HCT116 (cell line): ENCODE measurements at regions not wholly inside any gene's neighbourhood (a gene's known extent, or its start where the extent isn't known, plus 50 kb on each side); places are given as distances from the start of the nearest gene placed in this dataset.

Experiments used
- ATAC-seq: fragments of 200-7000 bp; cut with Tn5 transposase; 2 replicates; pipeline ENCODE4 v1.9.1; 2020; ENCODE audit warnings: mild to moderate bottlenecking, moderate library complexity
- BruUV-seq: library from RNA; stranded (reverse); fragments of 400-500 nt; replicated peaks from 2 replicates; lab custom pipeline; 2021; lab: Mats Ljungman, UMichigan
- CTCF ChIA-PET: fragments of 300-600 bp; sonication (Branson Sonifier 250); formaldehyde crosslinking; loops from one replicate; lab custom pipeline; 2021; ENCODE audit warnings: antibody characterized with exemption; lab: Charles Lee
- POLR2A ChIA-PET: fragments of 300-600, 350-600 bp; sonication (Branson Sonifier 250); formaldehyde crosslinking; loops from one replicate; lab custom pipeline; 2021; ENCODE audit warnings: antibody characterized with exemption; lab: Charles Lee
- RAD21 ChIA-PET, 2 experiments: fragments of 300-600 bp; sonication (Branson Sonifier 250); formaldehyde crosslinking; loops; one replicate each; lab custom pipeline; 2023; ENCODE audit warnings: low total read pairs in 2 of 2; ENCODE audit not compliant: uncharacterized antibody in 2 of 2, unreplicated experiment in 2 of 2, low non-redundant PET in 1 of 2; lab: Charles Lee
- DNase-seq: peaks from one replicate; pipeline ENCODE4 v3.0.0-alpha.2; 2010; ENCODE audit warnings: low read depth, low spot score
- H2AFZ ChIP-seq: fragments of 200-600 bp; shearing (Covaris generic), sonication (generic); 2 replicates; pipeline ENCODE4 v1.6.1; 2017; ENCODE audit warnings: low read depth, mixed run types, mixed read lengths, antibody characterized with exemption, low read length; ENCODE audit not compliant: poor library complexity, severe bottlenecking
- H3K27ac ChIP-seq: 2 replicates; pipeline ENCODE4 v1.5.1; 2012; ENCODE audit warnings: low read depth, low read length
- H3K27me3 ChIP-seq: fragments of 200-600 bp; sonication (generic); 2 replicates; pipeline ENCODE4 v1.6.1; 2016; ENCODE audit warnings: mixed run types, low read length, mixed read lengths; ENCODE audit not compliant: insufficient read depth
- H3K36me3 ChIP-seq, 2 experiments: fragments of 200-500 bp in 1 of 2; fragments of 200-600 bp in 1 of 2; sonication (Bioruptor generic) in 1 of 2; sonication (generic) in 1 of 2; 2 replicates each; pipeline versions ENCODE4 v1.5.1 to v1.6.1; 2014 to 2016; ENCODE audit warnings: low read length in 2 of 2, inconsistent platforms in 1 of 2, mixed read lengths in 1 of 2, mixed run types in 1 of 2; ENCODE audit not compliant: insufficient read depth in 2 of 2, control insufficient read depth in 1 of 2
- H3K4me1 ChIP-seq, 2 experiments: fragments of 200-600 bp in 1 of 2; sonication (generic) in 1 of 2; 2 replicates each; pipeline versions ENCODE4 v1.5.1 to v1.6.1; 2012 to 2017; ENCODE audit warnings: low read length in 2 of 2, inconsistent platforms in 1 of 2, mild to moderate bottlenecking in 1 of 2, mixed read lengths in 1 of 2, mixed run types in 1 of 2, moderate library complexity in 1 of 2; ENCODE audit not compliant: insufficient read depth in 2 of 2, control insufficient read depth in 1 of 2
- H3K4me2 ChIP-seq: fragments of 200-600 bp; sonication (generic); 2 replicates; pipeline ENCODE4 v1.6.1; 2017; ENCODE audit warnings: mixed run types, low read length, mixed read lengths
- H3K4me3 ChIP-seq, 2 experiments: fragments of 200-600 bp in 1 of 2; sonication (generic) in 1 of 2; replicated peaks in 1 of 2; 2 replicates each; pipeline ENCODE4 v1.5.1; 2011 to 2016; ENCODE audit warnings: low read length in 2 of 2, control low read depth in 1 of 2, low read depth in 1 of 2, mild to moderate bottlenecking in 1 of 2, mixed read lengths in 1 of 2, mixed run types in 1 of 2
- H3K79me2 ChIP-seq: fragments of 200-600 bp; sonication (generic); 2 replicates; pipeline ENCODE4 v1.6.1; 2017; ENCODE audit warnings: mild to moderate bottlenecking, mixed run types, low read length, moderate library complexity, mixed read lengths; ENCODE audit not compliant: insufficient read depth
- H3K9ac ChIP-seq: fragments of 200-600 bp; sonication (generic); 2 replicates; pipeline ENCODE4 v1.6.1; 2016; ENCODE audit warnings: low read length, mixed read lengths
- H3K9me2 ChIP-seq: fragments of 200-600 bp; sonication (generic), shearing (Covaris generic); 2 replicates; pipeline ENCODE4 v1.6.1; 2017; ENCODE audit warnings: mixed run types, mild to moderate bottlenecking, moderate library complexity; ENCODE audit not compliant: insufficient read depth
- H3K9me3 ChIP-seq, 2 experiments: fragments of 200-500 bp in 1 of 2; fragments of 200-600 bp in 1 of 2; sonication (Bioruptor generic) in 1 of 2; sonication (generic) in 1 of 2; 2 replicates each; pipeline ENCODE4 v1.6.1; 2014 to 2017; ENCODE audit warnings: low read length in 2 of 2, mixed read lengths in 2 of 2, inconsistent platforms in 1 of 2, low read depth in 1 of 2, mild to moderate bottlenecking in 1 of 2, mixed run types in 1 of 2, moderate library complexity in 1 of 2; ENCODE audit not compliant: control insufficient read depth in 1 of 2, insufficient read depth in 1 of 2
- H4K20me1 ChIP-seq: fragments of 200-600 bp; sonication (generic), shearing (Covaris generic); 2 replicates; pipeline ENCODE4 v1.6.1; 2017; ENCODE audit warnings: mixed run types, mild to moderate bottlenecking, moderate library complexity; ENCODE audit not compliant: insufficient read depth
- CBX3 ChIP-seq: IDR thresholded peaks from 2 replicates; pipeline ENCODE4 v1.6.1; 2012; ENCODE audit warnings: low read depth
- CEBPB ChIP-seq: IDR thresholded peaks from 2 replicates; pipeline ENCODE4 v1.6.1; 2012; ENCODE audit warnings: low read depth
- CTCF ChIP-seq, 3 experiments: fragments of 200-600 bp in 1 of 3; sonication (generic) in 1 of 3; IDR thresholded peaks in 2 of 3; conservative IDR thresholded peaks in 1 of 3; 2 replicates each; pipeline ENCODE4 v1.5.1; 2012 to 2017; ENCODE audit warnings: low read depth in 2 of 3, low read length in 2 of 3, antibody characterized with exemption in 1 of 3, borderline replicate concordance in 1 of 3, control low read depth in 1 of 3, mild to moderate bottlenecking in 1 of 3, mixed read lengths in 1 of 3, mixed run types in 1 of 3, moderate library complexity in 1 of 3; ENCODE audit not compliant: insufficient read depth in 1 of 3
- EGR1 ChIP-seq: IDR thresholded peaks from 2 replicates; pipeline ENCODE4 v1.6.1; 2012; ENCODE audit warnings: low read depth
- EZH2phosphoT487 ChIP-seq: fragments of 200-600 bp; IDR thresholded peaks from 2 replicates; pipeline ENCODE4 v1.6.1; 2018; ENCODE audit warnings: antibody characterized with exemption, borderline replicate concordance
- FOSL1 ChIP-seq: IDR thresholded peaks from 2 replicates; pipeline ENCODE4 v1.6.1; 2012; ENCODE audit warnings: low read depth
- JUND ChIP-seq: IDR thresholded peaks from 2 replicates; pipeline ENCODE4 v1.6.1; 2012
- MAX ChIP-seq: IDR thresholded peaks from 2 replicates; pipeline ENCODE4 v1.6.1; 2012
- POLR2A ChIP-seq: IDR thresholded peaks from 2 replicates; pipeline ENCODE4 v1.7.0; 2011; ENCODE audit warnings: borderline replicate concordance; ENCODE audit not compliant: insufficient read depth, insufficient read length; ENCODE audit errors: extremely low read depth
- POLR2AphosphoS5 ChIP-seq: IDR thresholded peaks from 2 replicates; pipeline ENCODE4 v1.6.1; 2011; ENCODE audit warnings: mild to moderate bottlenecking, low read depth, low read length, moderate library complexity
- SRF ChIP-seq: IDR thresholded peaks from 2 replicates; pipeline ENCODE4 v1.6.1; 2012; ENCODE audit warnings: low read depth
- TCF7L2 ChIP-seq: IDR thresholded peaks from 2 replicates; pipeline ENCODE4 v1.7.0; 2011; ENCODE audit warnings: borderline replicate concordance, inconsistent platforms; ENCODE audit not compliant: insufficient read depth, insufficient read length; ENCODE audit errors: extremely low read depth
- ZFX ChIP-seq: fragments of 450-650 bp; IDR thresholded peaks from 2 replicates; pipeline ENCODE4 v1.6.1; 2017
- ZNF274 ChIP-seq: fragments of 200-500 bp; sonication (Bioruptor generic); IDR thresholded peaks from 2 replicates; pipeline ENCODE4 v1.6.1; 2014; ENCODE audit warnings: mild to moderate bottlenecking, low read depth, low read length, inconsistent platforms
- intact Hi-C: fragments of 100-400 bp; cut with micrococcal nuclease; formaldehyde crosslinking; loops from 2 replicates; pipeline ENCODE4 v1.10.0; 2022

DNA sequence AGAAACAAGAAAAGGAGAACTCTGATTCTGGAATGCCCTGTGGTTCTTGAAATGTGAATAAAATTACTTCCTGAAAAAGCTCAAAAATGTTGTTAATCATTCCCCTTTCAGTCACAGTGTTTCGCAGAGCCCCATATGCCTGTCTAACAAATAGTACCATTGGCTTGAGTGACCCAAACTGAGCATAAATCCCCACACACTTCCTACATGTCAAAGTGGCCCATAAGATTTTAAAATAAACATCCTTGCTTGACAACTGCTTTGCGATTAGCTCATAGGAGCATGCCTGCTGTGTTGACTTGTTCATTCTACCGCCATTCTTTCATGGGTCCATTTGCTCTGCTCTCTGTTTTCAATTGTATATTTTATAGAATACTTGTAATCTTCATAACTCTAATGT lies 377.8 kb upstream of the SMIM21 start:
- Histone ChIP-seq H3K4me2 (no peak overlapping the region), H3K79me2 (no peaks in the 10 kb centered on the region), H3K36me3 (no peaks in the 10 kb centered on the region), H2AFZ (no peak overlapping the region), H3K9me2 (no peaks in the 10 kb centered on the region), H3K27ac (no peak overlapping the region), H3K4me3 (no peak overlapping the region), H3K4me1 (no peaks in the 10 kb centered on the region), H3K9ac (no peak overlapping the region), H4K20me1 (no peaks in the 10 kb centered on the region), H3K9me3 (no peaks in the 10 kb centered on the region), H3K27me3 (0 out of 2 replicates have a peak, but pooled peaks cover 4% of the 10 kb centered on the region)
- TF ChIP-seq CEBPB, result no peak
- no peak for TF ChIP-seq MAX
- TF ChIP-seq FOSL1, result no peak
- TF ChIP-seq ZNF274, result no peak
- TF ChIP-seq POLR2AphosphoS5, result no peak
- TF ChIP-seq CTCF (IDR thresholded peaks at IDR 0.05 in 2 of 3, conservative IDR thresholded peaks at IDR 0.05 in 1 of 3; ENCODE audit: borderline replicate concordance in 1 of 3, insufficient read depth in 1 of 3, low read depth in 2 of 3, low read length in 2 of 3), result no peak
- no peak for TF ChIP-seq EZH2phosphoT487
- TF ChIP-seq ZFX, result no peak
- no peak for TF ChIP-seq POLR2A
- no peak for TF ChIP-seq JUND
- no peak for TF ChIP-seq CBX3
- no peak for TF ChIP-seq TCF7L2
- no peak for TF ChIP-seq SRF
- TF ChIP-seq EGR1, result no peak
- POLR2A ChIA-PET, result no interaction called here
- RAD21 ChIA-PET, result no interaction called here
- intact Hi-C loops, result no loop called here
- CTCF ChIA-PET, result no interaction called here
- DNase-seq (no peak), ATAC-seq (no peak)
- BruUV-seq, result no TSS peak
